ENCODE measurements at regions not wholly inside any gene's neighbourhood (a gene's known extent, or its start where the extent isn't known, plus 50 kb on each side); places are given as distances from the start of the nearest gene placed in this dataset.

DNA sequence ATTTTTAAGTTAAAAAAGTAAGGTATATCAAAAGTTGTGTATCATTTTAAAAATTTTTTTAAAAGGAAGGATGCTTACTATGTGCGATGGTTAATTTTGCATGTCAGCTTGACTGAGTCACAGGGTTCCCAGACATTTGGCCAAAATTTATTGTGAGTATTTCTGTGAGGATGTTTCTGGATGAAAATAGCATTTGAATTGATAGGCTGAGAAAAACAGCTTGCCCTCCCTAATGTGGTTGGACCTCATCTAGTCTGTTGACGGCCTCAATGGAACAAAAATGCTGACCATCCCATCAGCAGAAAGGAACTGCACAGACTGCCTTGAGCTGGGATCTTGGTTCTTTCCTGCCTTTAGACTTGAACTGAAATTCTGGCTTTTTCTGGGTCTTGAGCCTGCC lies 724.5 kb downstream of the NCAM2 start:
- BruUV-seq (replicated peaks) = no TSS peak
- DNase-seq (ENCODE audit: low read depth, low spot score) = no peak
- no peak for ATAC-seq
- H2AFZ ChIP-seq (ENCODE audit: low read depth, low read length, poor library complexity, severe bottlenecking) = no peak overlapping the region
- no peaks in the 10 kb centered on the region for H3K9me2 ChIP-seq (ENCODE audit: insufficient read depth)
- TF ChIP-seq FOSL1 (IDR thresholded peaks at IDR 0.05; ENCODE audit: low read depth) (no peak), POLR2A (IDR thresholded peaks at IDR 0.05; ENCODE audit: borderline replicate concordance, extremely low read depth, insufficient read depth, insufficient read length) (no peak), REST (IDR thresholded peaks at IDR 0.05; ENCODE audit: low read depth) (no peak), CBX3 (IDR thresholded peaks at IDR 0.05; ENCODE audit: low read depth) (no peak), ZNF274 (IDR thresholded peaks at IDR 0.05; ENCODE audit: low read depth, low read length) (no peak), EZH2phosphoT487 (IDR thresholded peaks at IDR 0.05; ENCODE audit: borderline replicate concordance) (no peak), SIN3A (IDR thresholded peaks at IDR 0.05; ENCODE audit: low read depth) (no peak), CTCF (IDR thresholded peaks at IDR 0.05 in 2 of 3, conservative IDR thresholded peaks at IDR 0.05 in 1 of 3; ENCODE audit: borderline replicate concordance in 1 of 3, insufficient read depth in 1 of 3, low read depth in 2 of 3, low read length in 2 of 3) (no peak), ELF1 (IDR thresholded peaks at IDR 0.05; ENCODE audit: borderline replicate concordance, low read depth) (no peak), POLR2AphosphoS5 (IDR thresholded peaks at IDR 0.05; ENCODE audit: low read depth, low read length) (no peak), YY1 (IDR thresholded peaks at IDR 0.05; ENCODE audit: extremely low read depth, insufficient replicate concordance, low read depth, low read length) (no peak), ZFX (IDR thresholded peaks at IDR 0.05) (no peak), TCF7L2 (IDR thresholded peaks at IDR 0.05; ENCODE audit: borderline replicate concordance, extremely low read depth, insufficient read depth, insufficient read length) (no peak), RAD21 (IDR thresholded peaks at IDR 0.05; ENCODE audit: low read depth) (no peak), CEBPB (IDR thresholded peaks at IDR 0.05; ENCODE audit: low read depth) (no peak), SP1 (IDR thresholded peaks at IDR 0.05; ENCODE audit: low read depth) (no peak), JUND (IDR thresholded peaks at IDR 0.05) (no peak)
- TF ChIP-seq, protein P1, sequence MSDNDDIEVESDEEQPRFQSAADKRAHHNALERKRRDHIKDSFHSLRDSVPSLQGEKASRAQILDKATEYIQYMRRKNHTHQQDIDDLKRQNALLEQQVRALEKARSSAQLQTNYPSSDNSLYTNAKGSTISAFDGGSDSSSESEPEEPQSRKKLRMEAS (IDR thresholded peaks at IDR 0.05) = no peak
- TF ChIP-seq, protein P2, sequence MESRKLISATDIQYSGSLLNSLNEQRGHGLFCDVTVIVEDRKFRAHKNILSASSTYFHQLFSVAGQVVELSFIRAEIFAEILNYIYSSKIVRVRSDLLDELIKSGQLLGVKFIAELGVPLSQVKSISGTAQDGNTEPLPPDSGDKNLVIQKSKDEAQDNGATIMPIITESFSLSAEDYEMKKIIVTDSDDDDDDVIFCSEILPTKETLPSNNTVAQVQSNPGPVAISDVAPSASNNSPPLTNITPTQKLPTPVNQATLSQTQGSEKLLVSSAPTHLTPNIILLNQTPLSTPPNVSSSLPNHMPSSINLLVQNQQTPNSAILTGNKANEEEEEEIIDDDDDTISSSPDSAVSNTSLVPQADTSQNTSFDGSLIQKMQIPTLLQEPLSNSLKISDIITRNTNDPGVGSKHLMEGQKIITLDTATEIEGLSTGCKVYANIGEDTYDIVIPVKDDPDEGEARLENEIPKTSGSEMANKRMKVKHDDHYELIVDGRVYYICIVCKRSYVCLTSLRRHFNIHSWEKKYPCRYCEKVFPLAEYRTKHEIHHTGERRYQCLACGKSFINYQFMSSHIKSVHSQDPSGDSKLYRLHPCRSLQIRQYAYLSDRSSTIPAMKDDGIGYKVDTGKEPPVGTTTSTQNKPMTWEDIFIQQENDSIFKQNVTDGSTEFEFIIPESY (IDR thresholded peaks at IDR 0.05; ENCODE audit: extremely low read depth, insufficient replicate concordance, low read length) = no peak
- no peak overlapping the region for H3K9ac ChIP-seq (ENCODE audit: low read length)
- H3K4me3 ChIP-seq (replicated peaks in 1 of 2; ENCODE audit: low read depth in 1 of 2, low read length in 2 of 2) = no peak overlapping the region
- H3K27ac ChIP-seq (ENCODE audit: low read depth, low read length) = no peak overlapping the region
- H3K4me1 ChIP-seq (ENCODE audit: control insufficient read depth in 1 of 2, insufficient read depth in 2 of 2, low read length in 2 of 2) = no peaks in the 10 kb centered on the region
- H3K9me3 ChIP-seq (ENCODE audit: control insufficient read depth in 1 of 2, insufficient read depth in 1 of 2, low read depth in 1 of 2, low read length in 2 of 2) = peaks cover 11 to 19% of the 10 kb centered on the region in 2 experiments; a peak in 3 of 4 replicates
- H3K36me3 ChIP-seq (ENCODE audit: control insufficient read depth in 1 of 2, insufficient read depth in 2 of 2, low read length in 2 of 2) = no peaks in the 10 kb centered on the region
- H3K27me3 ChIP-seq (ENCODE audit: insufficient read depth, low read length) = no peaks in the 10 kb centered on the region
- H3K79me2 ChIP-seq (ENCODE audit: insufficient read depth, low read length) = no peaks in the 10 kb centered on the region
- H4K20me1 ChIP-seq (ENCODE audit: insufficient read depth) = no peaks in the 10 kb centered on the region
- ChIA-PET POLR2A (no interaction called here), CTCF (no interaction called here), RAD21 (ENCODE audit: low non-redundant PET in 1 of 2, low total read pairs in 2 of 2, uncharacterized antibody in 2 of 2, unreplicated experiment in 2 of 2) (no interaction called here)
- intact Hi-C loops (cut with micrococcal nuclease) = no loop called here
- H3K4me2 ChIP-seq (ENCODE audit: low read length) = no peak overlapping the region

Measured in HCT116 (cell line).